NCI-H2196 (cell line): ENCODE measurements at regions not wholly inside any gene's neighbourhood (a gene's known extent, or its start where the extent isn't known, plus 50 kb on each side); places are given as distances from the start of the nearest gene placed in this dataset.
A peak's percentile ranks its signal among the peaks of the same experiment; 100 is the strongest.
"Not testable (repeated sequence)": the region's sequence is repeated elsewhere in the genome, so short reads cannot be mapped to it uniquely, and the experiment has no call there.

Experiments
- DNase-seq: peaks from one replicate; lab custom pipeline; 2025; ENCODE audit not compliant: unreplicated experiment; lab: John Stamatoyannopoulos, UW

- no peak for DNase-seq
These were observed 194.9 kb downstream of the LRATD1 start for GRCh38 chr2:14827226-14828023.

DNA sequence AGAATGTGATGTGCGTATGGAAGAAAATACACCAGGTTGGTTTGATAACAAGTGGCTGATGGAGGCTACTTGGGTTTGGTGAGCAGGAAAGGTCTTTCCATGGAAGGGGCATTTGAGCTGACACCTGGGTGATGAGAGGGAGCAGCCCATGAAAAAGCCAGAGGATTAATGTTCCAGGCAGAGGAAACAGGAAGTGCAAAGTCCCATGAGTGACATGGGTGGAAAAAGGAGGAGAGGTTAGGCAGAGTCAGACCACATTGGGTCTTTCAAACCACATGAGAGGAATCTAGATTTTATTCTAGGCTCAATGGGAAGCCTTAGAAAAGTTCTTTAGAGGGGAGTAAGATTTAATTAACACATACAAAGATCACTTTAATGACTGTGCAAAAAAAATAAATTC lies 195.7 kb downstream of the LRATD1 start:
- no peak for DNase-seq

DNA sequence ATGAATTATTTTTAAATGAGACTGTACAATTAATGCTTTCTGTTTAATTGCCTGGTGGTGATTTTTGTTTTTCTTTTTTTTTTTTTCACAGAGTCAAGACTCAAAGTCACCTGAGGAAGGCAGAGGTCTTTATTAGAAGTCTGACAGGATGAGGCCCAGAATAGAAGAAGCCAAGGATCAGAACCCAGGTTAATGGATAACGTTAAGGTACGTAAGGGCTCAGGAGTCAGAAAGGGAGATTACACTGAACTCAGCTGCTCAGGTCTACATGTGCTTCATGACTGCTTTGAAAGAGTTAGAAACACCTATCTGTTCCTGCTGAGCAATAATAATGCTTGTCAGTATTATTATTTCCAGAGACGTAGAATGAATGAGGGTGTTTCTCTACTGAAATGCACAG lies 196.5 kb downstream of the LRATD1 start:
- DNase-seq = no peak

- no peak for DNase-seq
These were observed 198.9 kb downstream of the LRATD1 start for GRCh38 chr2:14831458-14831857.

DNA sequence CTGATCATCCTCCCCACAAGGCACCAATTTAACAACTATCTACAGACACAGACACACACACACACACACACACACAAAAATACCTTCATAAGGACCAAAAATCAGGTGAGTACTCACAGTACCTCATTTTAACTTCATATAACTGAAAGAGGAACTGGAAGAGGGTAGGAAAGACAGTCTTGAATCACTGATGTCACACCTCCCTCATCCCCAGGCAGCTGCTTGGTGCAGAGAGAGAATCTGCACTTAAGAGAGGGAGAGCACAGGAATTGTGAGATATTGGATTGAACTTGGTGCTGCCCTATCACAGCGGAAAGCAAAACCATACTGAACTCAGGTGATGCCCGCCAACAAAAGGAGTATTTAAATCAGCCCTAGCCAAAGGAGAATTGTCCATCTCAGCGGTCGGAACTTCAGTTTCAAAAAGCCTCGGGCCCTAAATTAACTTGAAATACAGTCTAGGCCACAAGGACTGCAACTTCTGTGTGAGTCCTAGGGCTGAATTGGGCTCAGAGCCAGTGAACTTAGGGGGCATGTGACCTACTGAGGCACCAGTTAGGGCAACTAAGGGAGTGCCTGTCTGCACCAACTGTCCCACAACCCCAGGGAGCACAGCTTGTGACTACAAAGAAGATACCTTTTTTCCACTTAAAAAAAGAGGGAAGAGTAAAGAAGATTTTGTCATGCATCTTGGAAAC lies 211.1 kb downstream of the LRATD1 start:
- DNase-seq = no peak

DNA sequence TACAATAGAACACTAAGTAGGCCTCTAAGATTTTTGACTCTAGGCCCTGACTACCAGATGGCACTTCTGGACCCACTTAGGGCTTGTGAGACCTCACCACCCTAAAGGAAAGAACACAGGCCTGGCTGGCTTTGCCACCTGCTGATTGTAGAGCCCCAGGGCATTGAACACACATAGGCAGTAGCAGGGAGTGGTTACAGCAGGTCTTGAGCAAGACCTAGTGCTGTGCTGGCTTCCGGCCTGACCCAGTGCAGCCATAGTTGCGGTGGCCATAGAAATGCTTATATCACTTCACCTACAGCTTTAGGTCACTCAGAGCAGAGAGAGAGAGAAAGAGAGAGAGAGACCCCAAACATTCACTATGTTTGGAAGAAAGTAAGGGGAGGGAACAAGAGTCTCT lies 223.2 kb downstream of the LRATD1 start:
- DNase-seq = no peak

- DNase-seq = no peak
These were observed 228.7 kb downstream of the LRATD1 start for GRCh38 chr2:14861181-14861580.

- DNase-seq = peak; percentile 70
These were observed 234.3 kb downstream of the LRATD1 start for GRCh38 chr2:14866736-14867352.

- no peak for DNase-seq
These were observed 235.3 kb downstream of the LRATD1 start for GRCh38 chr2:14867853-14868252.

DNA sequence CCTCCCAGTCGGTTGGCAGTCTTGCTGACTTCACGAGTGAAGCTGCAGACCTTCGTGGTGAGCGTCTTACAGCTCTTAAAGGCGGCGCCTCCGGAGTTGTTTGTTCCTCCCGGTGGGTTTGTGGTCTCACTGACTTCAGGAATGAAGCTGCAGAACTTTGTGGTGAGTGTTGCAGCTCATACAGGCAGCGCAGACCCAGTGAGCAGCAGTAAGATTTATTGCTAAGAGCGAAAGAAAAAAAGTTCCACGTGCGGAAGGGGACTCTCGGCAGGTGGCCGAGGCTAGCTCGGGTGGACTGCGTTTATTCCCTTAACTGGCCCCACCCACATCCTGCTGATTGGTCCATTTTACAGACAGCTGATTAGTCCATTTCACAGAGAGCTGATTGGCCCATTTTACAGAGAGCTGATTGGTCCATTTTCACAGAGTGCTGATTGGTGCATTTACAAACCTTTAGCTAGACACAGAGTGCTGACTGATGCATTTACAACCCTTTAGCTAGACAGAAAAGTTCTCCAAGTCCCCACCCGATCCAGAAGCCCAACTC lies 240.3 kb downstream of the LRATD1 start:
- no peak for DNase-seq

GRCh38 chr2:14881651-14882327 lies 249.3 kb downstream of the LRATD1 start:
- DNase-seq = no peak

- no peak for DNase-seq
These were observed 252.1 kb downstream of the LRATD1 start for GRCh38 chr2:14884651-14885050.

DNA sequence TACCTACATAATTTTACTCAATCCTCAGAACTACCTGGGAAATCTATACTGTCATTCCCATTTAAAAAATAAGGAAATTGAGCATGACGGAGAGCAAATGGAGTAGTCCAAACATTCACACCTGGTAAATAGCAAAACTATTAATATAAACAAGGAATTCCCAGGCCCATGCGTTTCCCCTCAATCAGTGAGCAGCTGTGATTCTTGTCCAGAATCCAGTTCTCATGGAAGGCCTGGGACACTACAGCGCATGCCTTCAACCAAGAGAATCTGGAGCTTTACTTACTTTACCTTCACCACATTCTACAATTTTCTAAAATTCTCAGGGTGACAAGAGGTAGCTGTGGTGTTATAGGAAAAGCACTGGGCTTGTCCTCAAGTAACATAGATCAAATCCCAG lies 259.0 kb downstream of the LRATD1 start:
- no peak for DNase-seq

- DNase-seq = no peak
These were observed 264.0 kb downstream of the LRATD1 start for GRCh38 chr2:14896330-14897030.

- no peak for DNase-seq
These were observed 267.3 kb downstream of the LRATD1 start for GRCh38 chr2:14899621-14900414.

GRCh38 chr2:14901737-14902136 lies 269.2 kb downstream of the LRATD1 start:
- no peak for DNase-seq

GRCh38 chr2:14902953-14903352 lies 270.4 kb downstream of the LRATD1 start:
- DNase-seq = no peak

DNA sequence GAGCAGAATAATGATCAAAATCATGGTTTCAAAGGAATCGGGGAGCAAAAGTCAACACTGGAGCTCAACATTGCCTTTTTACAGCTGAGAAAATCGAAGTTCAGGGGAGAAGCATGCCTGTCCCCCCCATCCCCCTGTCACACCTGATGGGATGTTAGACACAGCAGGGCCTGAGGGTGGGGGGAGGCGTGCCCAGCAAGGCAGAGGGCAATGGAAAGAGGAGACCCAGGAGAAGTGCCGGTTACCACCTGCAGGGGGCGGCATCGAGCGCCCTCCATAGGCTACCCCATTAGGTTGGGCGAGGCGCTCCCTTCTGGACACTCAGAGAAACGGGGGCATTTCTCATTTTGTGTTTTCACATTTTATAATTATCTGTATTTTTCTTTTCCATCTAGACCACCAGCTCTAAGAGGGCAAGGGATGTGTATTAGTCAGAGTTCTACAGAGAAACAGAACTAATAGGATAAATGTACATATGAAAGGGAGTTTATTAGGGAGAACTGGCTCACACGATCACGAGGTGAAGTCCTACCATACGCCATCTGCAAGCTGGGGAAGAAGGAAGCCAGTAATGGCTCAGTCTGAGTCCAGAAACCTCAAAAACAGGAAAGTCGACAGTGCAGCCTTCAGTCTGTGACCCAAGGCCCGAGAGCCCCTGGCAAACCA lies 271.3 kb downstream of the LRATD1 start:
- DNase-seq = peak; percentile 22

DNA sequence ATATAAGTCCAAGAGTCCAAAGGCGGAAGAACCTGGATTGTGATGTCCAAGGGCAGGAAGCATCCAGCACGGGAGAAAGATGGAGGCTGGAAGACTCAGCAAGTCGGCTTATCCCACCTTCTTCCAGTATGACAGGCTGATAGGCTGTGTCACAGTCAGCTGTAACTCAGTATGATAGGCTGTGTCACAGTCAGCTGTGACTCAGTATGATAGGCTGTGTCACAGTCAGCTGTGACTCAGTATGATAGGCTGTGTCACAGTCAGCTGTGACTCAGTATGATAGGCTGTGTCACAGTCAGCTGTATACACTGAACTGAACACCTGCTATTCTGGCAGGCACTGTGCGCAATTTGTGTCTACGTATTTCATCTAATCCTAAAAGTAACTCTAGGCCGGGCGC lies 271.9 kb downstream of the LRATD1 start:
- DNase-seq = not testable (repeated sequence)
